Glutamatergic neuron (in vitro differentiated cells): ENCODE measurements at regions not wholly inside any gene's neighbourhood (a gene's known extent, or its start where the extent isn't known, plus 50 kb on each side); places are given as distances from the start of the nearest gene placed in this dataset.

ENCODE experiments used
- DNase-seq: peaks from one replicate; pipeline ENCODE4 v3.0.0; 2022
- H3K27ac Mint-ChIP-seq: one replicate; pipeline ENCODE4 v1.8.0; 2020; ENCODE audit warnings: mild to moderate bottlenecking, mixed read lengths, inconsistent platforms; ENCODE audit not compliant: unreplicated experiment
- H3K27me3 Mint-ChIP-seq: one replicate; pipeline ENCODE4 v1.8.0; 2020; ENCODE audit warnings: mild to moderate bottlenecking, moderate library complexity, mixed read lengths, inconsistent platforms; ENCODE audit not compliant: unreplicated experiment
- H3K36me3 Mint-ChIP-seq: one replicate; pipeline ENCODE4 v1.8.0; 2020; ENCODE audit warnings: mild to moderate bottlenecking, mixed read lengths, inconsistent platforms; ENCODE audit not compliant: unreplicated experiment
- H3K4me1 Mint-ChIP-seq: one replicate; pipeline ENCODE4 v1.8.0; 2020; ENCODE audit warnings: mild to moderate bottlenecking, low read depth, mixed read lengths, inconsistent platforms; ENCODE audit not compliant: unreplicated experiment
- H3K4me3 Mint-ChIP-seq: one replicate; pipeline ENCODE4 v1.8.0; 2020; ENCODE audit warnings: mild to moderate bottlenecking, mixed read lengths, inconsistent platforms; ENCODE audit not compliant: unreplicated experiment
- H3K9me3 Mint-ChIP-seq: one replicate; pipeline ENCODE4 v1.8.0; 2020; ENCODE audit warnings: mild to moderate bottlenecking, moderate library complexity, mixed read lengths, inconsistent platforms; ENCODE audit not compliant: unreplicated experiment
- CTCF ChIP-seq: fragments of 200-600 bp; sonication (generic); IDR thresholded peaks from one replicate; pipeline ENCODE4 v1.5.0; 2021; ENCODE audit not compliant: partially characterized antibody, unreplicated experiment

GRCh38 chrX:39721566-39722279, 376.0 kb downstream of the BCOR start:
- peak overlapping the region; percentile 89 for H3K27ac Mint-ChIP-seq
- no peaks in the 10 kb centered on the region for H3K36me3 Mint-ChIP-seq
- no peak for DNase-seq
- no peak overlapping the region for H3K4me3 Mint-ChIP-seq
- peaks cover 4% of the 10 kb centered on the region for H3K27me3 Mint-ChIP-seq
- no peak for TF ChIP-seq CTCF
- H3K9me3 Mint-ChIP-seq: peaks cover 6% of the 10 kb centered on the region
- H3K4me1 Mint-ChIP-seq: peaks cover 21% of the 10 kb centered on the region

GRCh38 chrX:39724544-39724943, 373.2 kb downstream of the BCOR start:
- no peak for DNase-seq
- no peaks in the 10 kb centered on the region for H3K36me3 Mint-ChIP-seq
- peaks cover 6% of the 10 kb centered on the region for H3K27me3 Mint-ChIP-seq
- peaks cover 34% of the 10 kb centered on the region for H3K4me1 Mint-ChIP-seq
- H3K27ac Mint-ChIP-seq: no peak overlapping the region
- TF ChIP-seq CTCF: no peak
- H3K4me3 Mint-ChIP-seq: no peak overlapping the region
- H3K9me3 Mint-ChIP-seq: peaks cover 10% of the 10 kb centered on the region

GRCh38 chrX:39725114-39725513, 372.6 kb downstream of the BCOR start:
- no peaks in the 10 kb centered on the region for H3K36me3 Mint-ChIP-seq
- H3K27ac Mint-ChIP-seq: no peak overlapping the region
- peaks cover 6% of the 10 kb centered on the region for H3K27me3 Mint-ChIP-seq
- DNase-seq: no peak
- H3K9me3 Mint-ChIP-seq: peaks cover 10% of the 10 kb centered on the region
- H3K4me3 Mint-ChIP-seq: no peak overlapping the region
- TF ChIP-seq CTCF: no peak
- H3K4me1 Mint-ChIP-seq: peaks cover 34% of the 10 kb centered on the region

DNA sequence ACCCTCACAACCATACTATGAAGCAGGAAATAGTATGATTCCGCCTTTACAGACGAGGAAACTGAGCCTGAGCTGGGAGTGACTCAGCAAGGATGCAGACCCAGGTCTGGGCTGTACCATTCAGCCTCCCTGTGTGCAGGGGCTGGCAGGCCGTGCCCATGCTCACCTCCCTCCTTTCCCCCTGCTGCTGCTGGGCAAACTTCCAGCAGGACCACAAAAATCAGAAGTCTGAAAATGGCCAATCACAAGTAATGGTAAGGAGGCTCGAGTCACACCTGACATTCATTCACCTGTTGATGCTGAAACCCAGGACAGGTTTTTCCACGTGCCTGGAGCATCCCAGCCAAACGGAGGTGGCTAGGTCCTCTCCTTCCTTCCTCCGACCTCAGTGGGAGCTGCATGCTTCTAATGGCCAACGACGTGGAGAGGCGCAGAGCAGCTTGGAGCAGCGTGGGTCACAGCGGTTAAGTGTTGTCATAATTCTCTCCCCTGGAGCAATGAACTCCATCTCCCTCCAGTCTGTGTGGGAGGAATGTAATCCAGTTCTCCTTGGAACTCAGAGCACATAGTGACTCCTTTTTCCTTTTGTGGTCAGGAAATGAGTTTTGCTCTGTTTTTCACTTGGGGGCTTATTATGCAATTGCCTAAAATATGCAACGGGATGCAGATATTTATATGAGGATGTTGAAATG, 371.7 kb downstream of the BCOR start:
- Mint-ChIP-seq H3K27ac (peak overlapping the region; percentile 95), H3K9me3 (peaks cover 10% of the 10 kb centered on the region), H3K4me3 (no peak overlapping the region), H3K36me3 (no peaks in the 10 kb centered on the region), H3K27me3 (peaks cover 6% of the 10 kb centered on the region), H3K4me1 (peaks cover 34% of the 10 kb centered on the region)
- no peak for DNase-seq
- no peak for TF ChIP-seq CTCF

GRCh38 chrX:39726771-39727170, 371.0 kb downstream of the BCOR start:
- peaks cover 28% of the 10 kb centered on the region for H3K4me1 Mint-ChIP-seq
- H3K27me3 Mint-ChIP-seq: peaks cover 6% of the 10 kb centered on the region
- H3K36me3 Mint-ChIP-seq: no peaks in the 10 kb centered on the region
- no peak overlapping the region for H3K4me3 Mint-ChIP-seq
- DNase-seq: peak; percentile 83
- H3K9me3 Mint-ChIP-seq: peaks cover 10% of the 10 kb centered on the region
- no peak for TF ChIP-seq CTCF
- peak overlapping the region; percentile 95 for H3K27ac Mint-ChIP-seq
